ENCODE measurements at regions not wholly inside any gene's neighbourhood (a gene's known extent, or its start where the extent isn't known, plus 50 kb on each side); places are given as distances from the start of the nearest gene placed in this dataset.

- no peak overlapping the region for H3K27ac Mint-ChIP-seq (ENCODE audit: unreplicated experiment)
- CTCF ChIA-PET = no interaction called here
- H3K36me3 Mint-ChIP-seq (ENCODE audit: insufficient read depth, unreplicated experiment) = peaks cover 4% of the 10 kb centered on the region
- no peak for TF ChIP-seq CTCF (IDR thresholded peaks at IDR 0.05; ENCODE audit: unreplicated experiment)
- intact Hi-C loops (cut with micrococcal nuclease; ENCODE audit: unreplicated experiment) = no loop called here
- H3K27me3 Mint-ChIP-seq (ENCODE audit: unreplicated experiment) = no peaks in the 10 kb centered on the region
- no peaks in the 10 kb centered on the region for H3K4me1 Mint-ChIP-seq (ENCODE audit: low read depth, unreplicated experiment)
- peaks cover 10% of the 10 kb centered on the region for H3K9me3 Mint-ChIP-seq (ENCODE audit: low read depth, unreplicated experiment)
- DNase-seq = no peak
- BruUV-seq (replicated peaks) = no TSS peak
- no peak overlapping the region for H3K4me3 Mint-ChIP-seq (ENCODE audit: low read depth, unreplicated experiment)
Measured at GRCh38 chr2:54020793-54021414, 50.1 kb upstream of the PSME4 start.

All from Calu3 (cell line).